ENCODE measurements at regions not wholly inside any gene's neighbourhood (a gene's known extent, or its start where the extent isn't known, plus 50 kb on each side); places are given as distances from the start of the nearest gene placed in this dataset.

DNA sequence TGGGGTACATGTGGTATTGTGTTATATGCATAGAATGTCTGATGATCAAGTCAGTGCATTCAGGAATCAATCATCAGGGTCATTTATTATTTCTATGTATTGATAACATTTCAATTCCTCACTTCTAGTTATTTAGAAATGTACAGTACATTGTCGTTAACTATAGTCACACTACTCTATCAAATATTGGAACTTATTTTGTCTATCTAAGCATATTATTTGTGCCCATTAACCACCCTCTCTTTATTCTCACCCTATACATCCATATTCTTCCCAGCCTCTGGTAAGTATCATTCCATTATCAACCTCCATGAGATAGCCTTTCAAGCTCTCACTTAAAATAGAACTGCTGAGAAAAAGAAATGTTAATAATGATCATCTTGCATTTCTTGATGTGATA is 596.5 kb upstream of the POT1 start:
- Histone ChIP-seq H3K4me3 (no peak overlapping the region), H3K27me3 (ENCODE audit: low read depth) (no peaks in the 10 kb centered on the region), H3K4me1 (no peaks in the 10 kb centered on the region), H3K9me3 (replicated peaks) (no peaks in the 10 kb centered on the region), H3K27ac (replicated peaks) (no peak overlapping the region), H3K36me3 (no peaks in the 10 kb centered on the region)
- intact Hi-C loops (cut with micrococcal nuclease) = no loop called here
- no peak for TF ChIP-seq CTCF (IDR thresholded peaks at IDR 0.05; ENCODE audit: borderline replicate concordance)
- no peak for DNase-seq

DNA sequence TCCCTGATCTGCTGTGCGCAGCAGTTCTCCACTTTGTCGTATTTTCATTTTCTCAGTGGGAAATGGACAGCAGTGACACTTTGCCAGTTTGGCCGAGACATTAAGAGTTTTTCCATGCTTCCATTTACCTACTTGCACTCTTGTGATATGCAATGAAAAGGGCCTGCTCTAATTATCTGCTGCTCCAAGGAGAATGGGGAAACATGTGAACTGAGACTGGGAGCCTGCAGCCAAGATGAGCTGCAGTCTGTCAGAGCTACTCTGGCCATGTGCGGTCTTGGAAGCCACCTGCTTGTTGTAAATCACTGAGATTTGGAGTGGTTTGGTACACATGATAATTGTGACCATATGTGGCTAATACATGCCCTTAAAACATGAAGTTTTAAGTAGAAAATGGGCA is 586.6 kb upstream of the POT1 start:
- Histone ChIP-seq H3K4me1 (no peaks in the 10 kb centered on the region), H3K27ac (replicated peaks) (no peak overlapping the region), H3K36me3 (no peaks in the 10 kb centered on the region), H3K27me3 (ENCODE audit: low read depth) (no peaks in the 10 kb centered on the region), H3K4me3 (no peak overlapping the region), H3K9me3 (replicated peaks) (no peaks in the 10 kb centered on the region)
- no peak for DNase-seq
- TF ChIP-seq CTCF (IDR thresholded peaks at IDR 0.05; ENCODE audit: borderline replicate concordance) = no peak
- intact Hi-C loops (cut with micrococcal nuclease) = no loop called here

- Histone ChIP-seq H3K27ac (replicated peaks) (no peak overlapping the region), H3K27me3 (ENCODE audit: low read depth) (no peaks in the 10 kb centered on the region), H3K36me3 (no peaks in the 10 kb centered on the region), H3K9me3 (replicated peaks) (no peaks in the 10 kb centered on the region), H3K4me1 (no peaks in the 10 kb centered on the region), H3K4me3 (no peak overlapping the region)
- intact Hi-C loops (cut with micrococcal nuclease) = no loop called here
- no peak for TF ChIP-seq CTCF (IDR thresholded peaks at IDR 0.05; ENCODE audit: borderline replicate concordance)
- no peak for DNase-seq
These were observed 582.7 kb upstream of the POT1 start for GRCh38 chr7:125512373-125512772.

DNA sequence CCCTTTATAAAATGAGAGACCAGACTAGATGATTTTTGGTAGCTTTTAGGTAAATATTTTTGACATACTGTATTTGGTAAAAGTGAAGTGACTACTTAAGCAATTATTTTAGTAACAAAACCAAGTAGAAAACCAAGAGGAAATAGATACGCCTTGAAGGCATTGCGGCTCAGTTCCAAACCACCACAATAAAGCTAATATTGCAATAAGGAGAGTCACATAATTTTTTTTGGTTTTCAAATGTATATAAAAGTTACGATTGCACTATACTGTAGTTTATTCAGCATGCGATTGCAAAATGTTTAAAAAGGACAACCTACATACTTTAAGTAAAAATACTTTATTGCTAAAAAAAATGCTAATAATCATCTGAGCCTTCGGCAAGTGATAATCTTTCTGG is 581.7 kb upstream of the POT1 start:
- H3K36me3 ChIP-seq = no peaks in the 10 kb centered on the region
- TF ChIP-seq CTCF (IDR thresholded peaks at IDR 0.05; ENCODE audit: borderline replicate concordance) = no peak
- no peak for DNase-seq
- H3K27ac ChIP-seq (replicated peaks) = no peak overlapping the region
- intact Hi-C loops (cut with micrococcal nuclease) = no loop called here
- no peaks in the 10 kb centered on the region for H3K9me3 ChIP-seq (replicated peaks)
- H3K27me3 ChIP-seq (ENCODE audit: low read depth) = no peaks in the 10 kb centered on the region
- H3K4me3 ChIP-seq = no peak overlapping the region
- no peaks in the 10 kb centered on the region for H3K4me1 ChIP-seq

DNA sequence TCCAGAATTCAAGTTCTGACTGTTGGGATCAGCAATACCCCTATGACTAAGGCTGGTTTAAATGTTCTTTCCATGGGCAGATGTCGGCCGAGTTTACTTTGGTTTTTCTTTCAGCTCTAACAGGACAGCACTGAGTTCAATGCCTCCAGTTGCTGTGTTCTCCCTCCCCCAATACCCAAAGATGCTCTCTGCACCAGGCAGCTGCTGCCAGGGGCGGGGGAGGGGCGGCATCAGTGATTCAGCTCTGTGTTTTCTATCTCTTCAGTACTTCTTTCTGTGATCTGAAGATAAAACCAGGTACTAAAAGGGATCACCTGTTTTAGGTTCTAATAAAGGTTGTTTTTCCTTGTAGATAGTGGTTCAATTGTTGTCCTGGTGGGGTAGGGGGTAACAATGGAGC is 576.7 kb upstream of the POT1 start:
- H3K36me3 ChIP-seq = no peaks in the 10 kb centered on the region
- H3K9me3 ChIP-seq (replicated peaks) = peaks cover 11% of the 10 kb centered on the region
- intact Hi-C loops (cut with micrococcal nuclease) = no loop called here
- TF ChIP-seq CTCF (IDR thresholded peaks at IDR 0.05; ENCODE audit: borderline replicate concordance) = no peak
- no peak overlapping the region for H3K27ac ChIP-seq (replicated peaks)
- H3K4me1 ChIP-seq = no peaks in the 10 kb centered on the region
- H3K4me3 ChIP-seq = no peak overlapping the region
- no peaks in the 10 kb centered on the region for H3K27me3 ChIP-seq (ENCODE audit: low read depth)
- no peak for DNase-seq

GRCh38 chr7:125504848-125505247 is 575.2 kb upstream of the POT1 start:
- no peak for DNase-seq
- intact Hi-C loops (cut with micrococcal nuclease) = no loop called here
- no peaks in the 10 kb centered on the region for H3K36me3 ChIP-seq
- no peaks in the 10 kb centered on the region for H3K4me1 ChIP-seq
- no peak overlapping the region for H3K27ac ChIP-seq (replicated peaks)
- H3K4me3 ChIP-seq = no peak overlapping the region
- TF ChIP-seq CTCF (IDR thresholded peaks at IDR 0.05; ENCODE audit: borderline replicate concordance) = no peak
- no peaks in the 10 kb centered on the region for H3K27me3 ChIP-seq (ENCODE audit: low read depth)
- H3K9me3 ChIP-seq (replicated peaks) = peaks cover 18% of the 10 kb centered on the region
